ENCODE measurements at regions not wholly inside any gene's neighbourhood (a gene's known extent, or its start where the extent isn't known, plus 50 kb on each side); places are given as distances from the start of the nearest gene placed in this dataset.
A peak's percentile ranks its signal among the peaks of the same experiment; 100 is the strongest.

DNA sequence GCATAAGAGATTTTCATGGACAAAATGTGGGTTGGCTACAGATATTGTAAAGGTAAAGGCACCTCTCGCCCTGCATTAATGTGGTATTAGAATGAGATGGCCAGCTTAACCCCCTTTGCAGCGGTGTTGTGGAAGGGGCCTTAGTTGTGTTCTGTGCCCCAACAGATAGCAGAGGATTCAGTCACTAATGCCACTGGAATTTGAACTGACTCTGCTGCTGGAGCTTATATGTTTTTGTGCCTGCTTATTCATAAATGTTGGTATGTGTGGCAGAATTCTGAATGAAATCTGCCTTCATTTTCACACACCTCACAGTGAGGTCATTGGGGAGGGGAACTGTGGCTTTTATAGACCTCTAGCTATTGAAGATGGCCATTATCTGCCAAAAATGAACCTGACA, 90.7 kb upstream of the ITGA6 start:
- H3K4me3 Mint-ChIP-seq (ENCODE audit: unreplicated experiment), result no peak overlapping the region
- no peaks in the 10 kb centered on the region for H3K9me3 Mint-ChIP-seq (ENCODE audit: low read depth)
- peaks cover 35% of the 10 kb centered on the region for H3K4me1 Mint-ChIP-seq (ENCODE audit: low read depth)
- H3K36me3 Mint-ChIP-seq (ENCODE audit: low read depth), result no peaks in the 10 kb centered on the region
- no peak for DNase-seq (ENCODE audit: low spot score)
- TF ChIP-seq CTCF (IDR thresholded peaks at IDR 0.05), result no peak
- H3K27ac Mint-ChIP-seq (ENCODE audit: unreplicated experiment), result peak overlapping the region; percentile 22
- no peaks in the 10 kb centered on the region for H3K27me3 Mint-ChIP-seq (ENCODE audit: low read depth)

GRCh38 chr2:172339371-172340010, 87.9 kb upstream of the ITGA6 start:
- peaks cover 24% of the 10 kb centered on the region for H3K4me1 Mint-ChIP-seq (ENCODE audit: low read depth)
- no peak for DNase-seq (ENCODE audit: low spot score)
- peaks cover 4% of the 10 kb centered on the region for H3K36me3 Mint-ChIP-seq (ENCODE audit: low read depth)
- H3K4me3 Mint-ChIP-seq (ENCODE audit: unreplicated experiment), result no peak overlapping the region
- H3K27ac Mint-ChIP-seq (ENCODE audit: unreplicated experiment), result no peak overlapping the region
- peaks cover 11% of the 10 kb centered on the region for H3K9me3 Mint-ChIP-seq (ENCODE audit: low read depth)
- peak; percentile 13 for TF ChIP-seq CTCF (IDR thresholded peaks at IDR 0.05)
- no peaks in the 10 kb centered on the region for H3K27me3 Mint-ChIP-seq (ENCODE audit: low read depth)

- H3K4me3 Mint-ChIP-seq (ENCODE audit: unreplicated experiment), result no peak overlapping the region
- no peaks in the 10 kb centered on the region for H3K27me3 Mint-ChIP-seq (ENCODE audit: low read depth)
- peaks cover 12% of the 10 kb centered on the region for H3K9me3 Mint-ChIP-seq (ENCODE audit: low read depth)
- H3K27ac Mint-ChIP-seq (ENCODE audit: unreplicated experiment), result no peak overlapping the region
- DNase-seq (ENCODE audit: low spot score), result no peak
- TF ChIP-seq CTCF (IDR thresholded peaks at IDR 0.05), result no peak
- peaks cover 24% of the 10 kb centered on the region for H3K4me1 Mint-ChIP-seq (ENCODE audit: low read depth)
- H3K36me3 Mint-ChIP-seq (ENCODE audit: low read depth), result peaks cover 4% of the 10 kb centered on the region
Measured at GRCh38 chr2:172340394-172340793, 87.0 kb upstream of the ITGA6 start.

GRCh38 chr2:172342078-172342477, 85.3 kb upstream of the ITGA6 start:
- Mint-ChIP-seq H3K4me1 (ENCODE audit: low read depth) (peaks cover 17% of the 10 kb centered on the region), H3K36me3 (ENCODE audit: low read depth) (peaks cover 4% of the 10 kb centered on the region), H3K27me3 (ENCODE audit: low read depth) (no peaks in the 10 kb centered on the region), H3K4me3 (ENCODE audit: unreplicated experiment) (no peak overlapping the region), H3K27ac (ENCODE audit: unreplicated experiment) (no peak overlapping the region), H3K9me3 (ENCODE audit: low read depth) (peaks cover 19% of the 10 kb centered on the region)
- TF ChIP-seq CTCF (IDR thresholded peaks at IDR 0.05), result no peak
- no peak for DNase-seq (ENCODE audit: low spot score)

- no peak for DNase-seq (ENCODE audit: low spot score)
- H3K27ac Mint-ChIP-seq (ENCODE audit: unreplicated experiment), result no peak overlapping the region
- TF ChIP-seq CTCF (IDR thresholded peaks at IDR 0.05), result no peak
- H3K4me3 Mint-ChIP-seq (ENCODE audit: unreplicated experiment), result no peak overlapping the region
- no peaks in the 10 kb centered on the region for H3K27me3 Mint-ChIP-seq (ENCODE audit: low read depth)
- H3K4me1 Mint-ChIP-seq (ENCODE audit: low read depth), result peaks cover 14% of the 10 kb centered on the region
- H3K9me3 Mint-ChIP-seq (ENCODE audit: low read depth), result peaks cover 24% of the 10 kb centered on the region
- H3K36me3 Mint-ChIP-seq (ENCODE audit: low read depth), result peaks cover 4% of the 10 kb centered on the region
Measured at GRCh38 chr2:172342611-172343010, 84.8 kb upstream of the ITGA6 start.

All from chondrocyte (in vitro differentiated cells).